ENCODE measurements at regions not wholly inside any gene's neighbourhood (a gene's known extent, or its start where the extent isn't known, plus 50 kb on each side); places are given as distances from the start of the nearest gene placed in this dataset.

DNA sequence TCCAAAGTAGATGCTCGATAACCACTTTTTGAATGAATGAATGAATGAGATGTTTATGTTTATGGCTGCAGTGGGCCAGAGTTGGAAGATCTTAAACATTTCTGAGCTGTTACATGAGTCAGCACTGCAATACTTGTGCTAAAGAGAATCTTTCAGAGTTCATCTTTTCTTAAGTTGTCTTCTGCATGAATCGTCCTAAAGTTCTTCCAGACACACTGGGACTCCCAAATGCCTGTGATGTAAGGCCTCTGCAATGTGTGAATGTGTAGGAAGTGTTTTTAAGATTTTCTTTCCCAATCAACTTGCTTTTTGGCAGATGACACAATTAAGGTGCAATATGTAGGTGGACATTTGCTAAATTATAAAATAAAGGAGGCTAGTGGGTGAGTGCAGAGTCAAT is 50.3 kb upstream of the TRIM9 start:
- DNase-seq, result no peak

DNA sequence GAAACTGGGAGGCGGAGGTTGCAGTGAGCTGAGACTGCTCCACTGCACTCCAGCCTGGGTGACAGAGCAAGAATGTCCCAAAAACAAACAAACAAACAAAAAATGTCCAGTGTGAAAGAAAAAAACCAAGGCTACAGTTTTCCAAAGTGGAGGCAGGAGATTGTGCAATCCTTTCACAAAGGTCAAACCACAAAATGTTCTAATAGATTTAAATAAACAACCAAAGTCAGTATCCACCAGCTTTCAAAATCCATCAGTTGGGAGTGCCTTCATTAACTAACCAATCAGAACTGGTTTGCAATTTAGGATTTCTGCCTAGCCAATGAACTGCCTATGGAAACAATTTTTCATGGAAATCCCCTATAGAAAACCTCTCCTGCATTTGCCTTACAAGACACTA is 52.3 kb upstream of the TRIM9 start:
- DNase-seq, result no peak

GRCh38 chr14:51155326-51155725 is 60.4 kb upstream of the TRIM9 start:
- no peak for DNase-seq

DNA sequence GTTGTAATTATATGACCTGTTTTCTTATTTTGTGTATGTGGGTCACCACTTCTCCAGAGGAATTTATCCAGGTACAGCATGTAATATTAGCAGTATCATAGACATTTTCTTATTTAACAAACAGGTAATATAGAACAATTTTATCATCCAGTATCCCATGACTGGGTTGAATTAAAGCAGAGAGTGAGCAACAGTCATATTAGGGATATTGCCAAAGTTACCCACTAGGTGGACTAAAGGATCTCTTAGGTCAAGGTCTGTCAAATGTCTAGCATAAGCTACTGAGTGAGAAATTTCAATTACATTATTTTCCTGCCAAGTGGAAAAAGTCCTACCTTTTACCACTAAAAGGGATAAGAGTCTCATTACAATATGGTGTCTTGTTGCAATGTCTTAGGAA is 62.1 kb upstream of the TRIM9 start:
- DNase-seq, result peak; percentile 20 to 42

- DNase-seq, result no peak
Observed at GRCh38 chr14:51160871-51161270, 66.0 kb upstream of the TRIM9 start.

DNA sequence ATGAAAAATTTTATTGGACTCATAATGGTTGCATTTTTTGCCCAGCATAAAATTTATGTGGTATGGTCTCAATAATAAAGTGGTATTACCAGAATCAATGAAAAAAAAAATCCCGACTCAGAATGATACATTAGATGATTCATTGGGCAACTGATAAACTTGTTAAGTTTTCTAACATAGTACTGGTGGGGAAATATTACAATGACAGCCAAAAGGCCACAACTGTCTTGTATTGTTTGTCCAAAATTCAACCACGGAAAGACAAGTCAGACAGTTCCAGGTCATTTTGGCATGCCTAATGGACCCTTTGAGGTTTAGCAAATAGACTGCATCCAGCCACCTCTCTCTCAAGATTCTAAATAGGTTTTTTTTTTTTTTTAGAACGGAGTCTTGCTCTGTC is 70.5 kb upstream of the TRIM9 start:
- no peak for DNase-seq

GRCh38 chr14:51167587-51168214 is 72.3 kb upstream of the TMX1 start:
- no peak for DNase-seq

- no peak for DNase-seq
Observed at GRCh38 chr14:51168215-51168613, 71.8 kb upstream of the TMX1 start.

GRCh38 chr14:51173863-51174262 is 66.2 kb upstream of the TMX1 start:
- no peak for DNase-seq

GRCh38 chr14:51176839-51177238 is 63.2 kb upstream of the TMX1 start:
- no peak for DNase-seq

- no peak for DNase-seq
Observed at GRCh38 chr14:51180577-51180976, 59.5 kb upstream of the TMX1 start.

DNA sequence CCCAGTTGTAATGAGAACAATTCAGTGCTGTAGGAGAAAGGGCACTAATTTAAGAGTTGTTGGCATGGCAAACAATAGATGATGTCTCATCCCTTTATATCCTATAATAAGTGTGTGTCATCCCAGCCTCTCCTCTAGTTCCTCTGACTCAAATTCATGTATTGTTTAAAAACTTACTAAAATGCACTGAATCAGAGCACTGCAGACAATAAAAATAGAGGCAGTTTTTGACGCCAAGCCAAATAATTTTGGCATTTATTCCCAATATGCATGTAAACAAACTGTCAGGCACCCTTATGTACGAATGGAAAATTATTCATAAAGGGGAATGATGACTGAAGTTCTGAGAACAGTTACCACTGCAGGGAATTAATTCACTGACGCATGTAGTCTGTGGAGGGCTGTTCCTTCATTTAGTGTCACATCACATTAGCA is 57.9 kb upstream of the TMX1 start:
- DNase-seq, result peak; percentile 38 to 71

DNA sequence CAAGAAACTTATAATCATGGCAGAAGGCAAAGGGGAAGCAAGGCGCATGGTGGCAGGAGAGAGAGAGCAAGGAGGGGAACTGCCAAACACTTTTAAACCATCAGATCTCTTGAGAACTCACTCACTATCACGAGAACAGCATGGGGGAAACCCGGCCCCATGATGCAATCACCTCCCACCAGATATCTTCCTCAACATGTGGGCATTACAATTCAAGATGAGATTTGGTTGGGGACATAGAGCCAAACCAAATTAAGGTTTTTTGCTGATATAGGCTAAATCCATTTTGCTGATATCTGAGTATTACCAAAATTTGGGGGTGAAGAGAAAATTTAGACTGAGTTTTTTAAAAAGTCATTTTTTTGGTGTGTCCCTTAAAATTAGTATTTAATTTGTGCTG is 54.9 kb upstream of the TMX1 start:
- DNase-seq, result no peak

DNA sequence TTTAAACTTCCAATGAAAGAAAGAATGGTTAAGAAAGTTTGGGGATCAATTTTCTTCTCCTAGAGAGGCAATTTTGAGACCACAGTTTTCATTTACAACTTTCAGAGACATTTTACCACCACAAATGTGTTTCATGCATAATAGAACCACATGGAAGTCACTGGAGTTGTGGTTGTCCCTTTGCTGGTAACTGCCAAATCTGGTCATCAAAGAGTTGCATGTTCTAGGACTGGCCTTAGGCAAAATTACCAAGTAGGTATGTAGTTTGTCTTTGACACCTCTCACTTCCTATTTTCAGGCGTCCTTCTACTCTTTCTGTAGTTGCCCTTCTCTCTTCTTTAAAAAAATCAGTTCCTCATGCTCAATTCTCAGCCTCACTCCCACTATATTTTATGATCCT is 54.3 kb upstream of the TMX1 start:
- no peak for DNase-seq

GRCh38 chr14:51188566-51189185 is 51.4 kb upstream of the TMX1 start:
- no peak for DNase-seq

- DNase-seq, result no peak
Observed at GRCh38 chr14:51189600-51190376, 50.3 kb upstream of the TMX1 start.

Data from NCI-H446 (cell line).